OCI-LY7 (cell line): ENCODE measurements at regions not wholly inside any gene's neighbourhood (a gene's known extent, or its start where the extent isn't known, plus 50 kb on each side); places are given as distances from the start of the nearest gene placed in this dataset.

ENCODE experiments used
- EZH2phosphoT487 ChIP-seq: fragments of 200-600 bp; sonication (generic); IDR thresholded peaks from 2 replicates; pipeline ENCODE4 v1.6.1; 2018; ENCODE audit warnings: low read depth, borderline replicate concordance, mild to moderate bottlenecking, mixed run types, antibody characterized with exemption, low read length, moderate library complexity, mixed read lengths
- TF ChIP-seq, protein P1 (sequence below): fragments of 200-600 bp; sonication (generic); conservative IDR thresholded peaks from 2 replicates; pipeline ENCODE4 v1.5.1; 2014; ENCODE audit warnings: mild to moderate bottlenecking, antibody characterized with exemption, low read length, moderate library complexity, mixed read lengths

DNA sequence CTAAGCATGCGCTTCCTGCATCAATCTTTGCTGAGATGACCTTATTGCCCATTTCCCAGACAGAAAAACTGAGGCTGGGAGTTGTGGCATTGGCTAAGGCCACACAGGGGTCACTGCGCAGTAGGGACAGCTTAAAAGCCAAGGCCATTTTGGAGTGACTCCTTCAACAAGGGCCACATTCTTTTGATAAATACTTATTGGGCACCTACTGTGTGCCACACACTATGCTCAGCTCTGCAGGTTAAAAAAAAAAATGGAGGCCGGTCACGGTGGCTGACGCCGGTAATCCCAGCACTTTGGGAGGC lies 108.6 kb downstream of the CEBPB start:
- TF ChIP-seq, protein P1, sequence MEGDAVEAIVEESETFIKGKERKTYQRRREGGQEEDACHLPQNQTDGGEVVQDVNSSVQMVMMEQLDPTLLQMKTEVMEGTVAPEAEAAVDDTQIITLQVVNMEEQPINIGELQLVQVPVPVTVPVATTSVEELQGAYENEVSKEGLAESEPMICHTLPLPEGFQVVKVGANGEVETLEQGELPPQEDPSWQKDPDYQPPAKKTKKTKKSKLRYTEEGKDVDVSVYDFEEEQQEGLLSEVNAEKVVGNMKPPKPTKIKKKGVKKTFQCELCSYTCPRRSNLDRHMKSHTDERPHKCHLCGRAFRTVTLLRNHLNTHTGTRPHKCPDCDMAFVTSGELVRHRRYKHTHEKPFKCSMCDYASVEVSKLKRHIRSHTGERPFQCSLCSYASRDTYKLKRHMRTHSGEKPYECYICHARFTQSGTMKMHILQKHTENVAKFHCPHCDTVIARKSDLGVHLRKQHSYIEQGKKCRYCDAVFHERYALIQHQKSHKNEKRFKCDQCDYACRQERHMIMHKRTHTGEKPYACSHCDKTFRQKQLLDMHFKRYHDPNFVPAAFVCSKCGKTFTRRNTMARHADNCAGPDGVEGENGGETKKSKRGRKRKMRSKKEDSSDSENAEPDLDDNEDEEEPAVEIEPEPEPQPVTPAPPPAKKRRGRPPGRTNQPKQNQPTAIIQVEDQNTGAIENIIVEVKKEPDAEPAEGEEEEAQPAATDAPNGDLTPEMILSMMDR: no peak
- TF ChIP-seq EZH2phosphoT487: no peak
